HepG2 (cell line): ENCODE measurements at regions not wholly inside any gene's neighbourhood (a gene's known extent, or its start where the extent isn't known, plus 50 kb on each side); places are given as distances from the start of the nearest gene placed in this dataset.

ENCODE experiments used
- BRCA1 ChIP-seq: sonication (generic); formaldehyde crosslinking; IDR thresholded peaks from 2 replicates; pipeline ENCODE4 v1.4.0; 2020; ENCODE audit warnings: missing genetic modification reagents
- EP300 ChIP-seq, 3 experiments: sonication (generic) in 1 of 3; formaldehyde crosslinking in 1 of 3; IDR thresholded peaks; 2 replicates each; pipeline versions ENCODE4 v1.5.1 to v1.6.1; 2011 to 2020; ENCODE audit warnings: low read depth in 2 of 3, low read length in 2 of 3, borderline replicate concordance in 1 of 3, improper control_type of control experiment in 1 of 3, mild to moderate bottlenecking in 1 of 3, missing genetic modification reagents in 1 of 3, moderate library complexity in 1 of 3
- ETV6 ChIP-seq: sonication (generic); formaldehyde crosslinking; conservative IDR thresholded peaks from 2 replicates; pipeline ENCODE4 v1.4.0; 2020; ENCODE audit warnings: missing genetic modification reagents
- HDAC2 ChIP-seq: sonication (generic); formaldehyde crosslinking; IDR thresholded peaks from 2 replicates; pipeline ENCODE4 v1.4.0; 2020; ENCODE audit warnings: missing genetic modification reagents
- PRDM15 ChIP-seq: sonication (generic); formaldehyde crosslinking; IDR thresholded peaks from 2 replicates; pipeline ENCODE4 v1.4.0; 2020; ENCODE audit warnings: missing genetic modification reagents
- RFX1 ChIP-seq: fragments of 450-650 bp; IDR thresholded peaks from 2 replicates; pipeline ENCODE4 v1.6.1; 2017
- SMYD3 ChIP-seq: sonication (generic); formaldehyde crosslinking; IDR thresholded peaks from 2 replicates; pipeline ENCODE4 v1.8.1; 2023; ENCODE audit warnings: mild to moderate bottlenecking, missing genetic modification reagents
- TCF7 ChIP-seq: sonication (generic); IDR thresholded peaks from 2 replicates; pipeline ENCODE4 v1.6.1; 2016; ENCODE audit warnings: antibody characterized with exemption, low read depth
- ZKSCAN8 ChIP-seq: IDR thresholded peaks from 2 replicates; pipeline ENCODE4 v1.6.1; 2016; ENCODE audit warnings: borderline replicate concordance, missing genetic modification reagents, missing compliant biosample characterization
- ZNF841 ChIP-seq: sonication (generic); formaldehyde crosslinking; IDR thresholded peaks from 2 replicates; pipeline ENCODE4 v1.8.1; 2023; ENCODE audit warnings: missing genetic modification reagents, borderline replicate concordance
- ZSCAN20 ChIP-seq: sonication (generic); formaldehyde crosslinking; IDR thresholded peaks from 2 replicates; pipeline ENCODE4 v1.4.0; 2020; ENCODE audit warnings: missing genetic modification reagents, mild to moderate bottlenecking, borderline replicate concordance
- TF ChIP-seq, protein P1 (sequence below): sonication (generic); formaldehyde crosslinking; IDR thresholded peaks from 2 replicates; pipeline ENCODE4 v1.4.0; 2020; ENCODE audit warnings: missing genetic modification reagents, borderline replicate concordance
- TF ChIP-seq, protein P2 (sequence below): sonication (generic); formaldehyde crosslinking; conservative IDR thresholded peaks from 2 replicates; pipeline ENCODE4 v1.4.0; 2020; ENCODE audit warnings: missing genetic modification reagents

DNA sequence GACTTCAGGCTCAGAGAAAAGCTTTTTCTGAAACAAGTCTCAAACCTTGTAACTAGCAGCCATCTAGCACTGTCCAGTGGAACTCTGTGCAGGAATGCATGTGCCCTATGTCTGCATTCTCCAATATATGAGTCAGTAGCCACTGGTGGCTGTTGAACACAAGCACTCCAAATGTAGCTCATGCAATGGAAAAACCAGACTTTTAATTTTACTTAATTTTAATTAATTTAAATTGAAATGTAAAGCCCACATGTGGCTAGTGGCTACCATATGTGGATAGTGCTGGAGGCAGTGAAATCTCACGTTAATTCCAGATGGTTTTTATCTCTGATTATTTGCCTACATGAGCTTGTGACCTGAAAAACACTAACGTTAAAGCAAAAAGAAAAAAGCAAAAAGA lies 225.1 kb downstream of the GATA3 start:
- TF ChIP-seq BRCA1, result no peak
- no peak for TF ChIP-seq TCF7
- TF ChIP-seq ZSCAN20 (CRISPR knock-in tag), result no peak
- no peak for TF ChIP-seq EP300 (IDR thresholded peaks at IDR 0.05; ENCODE audit: low read depth in 2 of 2, low read length in 2 of 2)
- TF ChIP-seq EP300 (CRISPR knock-in tag; IDR thresholded peaks at IDR 0.05; ENCODE audit: borderline replicate concordance), result no peak
- no peak for TF ChIP-seq ETV6 (CRISPR knock-in tag)
- TF ChIP-seq, protein P1, sequence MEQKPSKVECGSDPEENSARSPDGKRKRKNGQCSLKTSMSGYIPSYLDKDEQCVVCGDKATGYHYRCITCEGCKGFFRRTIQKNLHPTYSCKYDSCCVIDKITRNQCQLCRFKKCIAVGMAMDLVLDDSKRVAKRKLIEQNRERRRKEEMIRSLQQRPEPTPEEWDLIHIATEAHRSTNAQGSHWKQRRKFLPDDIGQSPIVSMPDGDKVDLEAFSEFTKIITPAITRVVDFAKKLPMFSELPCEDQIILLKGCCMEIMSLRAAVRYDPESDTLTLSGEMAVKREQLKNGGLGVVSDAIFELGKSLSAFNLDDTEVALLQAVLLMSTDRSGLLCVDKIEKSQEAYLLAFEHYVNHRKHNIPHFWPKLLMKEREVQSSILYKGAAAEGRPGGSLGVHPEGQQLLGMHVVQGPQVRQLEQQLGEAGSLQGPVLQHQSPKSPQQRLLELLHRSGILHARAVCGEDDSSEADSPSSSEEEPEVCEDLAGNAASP (CRISPR knock-in tag), result no peak
- no peak for TF ChIP-seq ZKSCAN8 (CRISPR knock-in tag)
- TF ChIP-seq, protein P2, sequence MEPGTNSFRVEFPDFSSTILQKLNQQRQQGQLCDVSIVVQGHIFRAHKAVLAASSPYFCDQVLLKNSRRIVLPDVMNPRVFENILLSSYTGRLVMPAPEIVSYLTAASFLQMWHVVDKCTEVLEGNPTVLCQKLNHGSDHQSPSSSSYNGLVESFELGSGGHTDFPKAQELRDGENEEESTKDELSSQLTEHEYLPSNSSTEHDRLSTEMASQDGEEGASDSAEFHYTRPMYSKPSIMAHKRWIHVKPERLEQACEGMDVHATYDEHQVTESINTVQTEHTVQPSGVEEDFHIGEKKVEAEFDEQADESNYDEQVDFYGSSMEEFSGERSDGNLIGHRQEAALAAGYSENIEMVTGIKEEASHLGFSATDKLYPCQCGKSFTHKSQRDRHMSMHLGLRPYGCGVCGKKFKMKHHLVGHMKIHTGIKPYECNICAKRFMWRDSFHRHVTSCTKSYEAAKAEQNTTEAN (CRISPR knock-in tag), result no peak
- no peak for TF ChIP-seq SMYD3 (CRISPR knock-in tag)
- no peak for TF ChIP-seq PRDM15 (CRISPR knock-in tag)
- no peak for TF ChIP-seq RFX1
- TF ChIP-seq HDAC2 (CRISPR knock-in tag), result no peak
- TF ChIP-seq ZNF841 (CRISPR knock-in tag), result no peak
